HuH-7.5 (cell line): ENCODE measurements at regions not wholly inside any gene's neighbourhood (a gene's known extent, or its start where the extent isn't known, plus 50 kb on each side); places are given as distances from the start of the nearest gene placed in this dataset.

Source experiments
- DNase-seq: peaks from one replicate; pipeline ENCODE4 v3.0.0; 2011; ENCODE audit warnings: low spot score

- no peak for DNase-seq
Observed at GRCh38 chr16:73670836-73671820, 623.2 kb upstream of the ZFHX3 start.

- DNase-seq, result no peak
Observed at GRCh38 chr16:73669535-73670274, 621.8 kb upstream of the ZFHX3 start.

GRCh38 chr16:73663720-73664119 is 615.8 kb upstream of the ZFHX3 start:
- no peak for DNase-seq

GRCh38 chr16:73636196-73636595 is 588.3 kb upstream of the ZFHX3 start:
- no peak for DNase-seq

GRCh38 chr16:73629011-73629410 is 581.1 kb upstream of the ZFHX3 start:
- DNase-seq, result no peak

GRCh38 chr16:73617738-73618137 is 569.8 kb upstream of the ZFHX3 start:
- DNase-seq, result no peak

- no peak for DNase-seq
Observed at GRCh38 chr16:73616770-73617169, 568.8 kb upstream of the ZFHX3 start.

- DNase-seq, result no peak
Observed at GRCh38 chr16:73616166-73616753, 568.3 kb upstream of the ZFHX3 start.

GRCh38 chr16:73615071-73615940 is 567.4 kb upstream of the ZFHX3 start:
- DNase-seq, result no peak

GRCh38 chr16:73614131-73614530 is 566.2 kb upstream of the ZFHX3 start:
- DNase-seq, result no peak

GRCh38 chr16:73610605-73611156 is 562.8 kb upstream of the ZFHX3 start:
- no peak for DNase-seq

- DNase-seq, result no peak
Observed at GRCh38 chr16:73610160-73610559, 562.2 kb upstream of the ZFHX3 start.

GRCh38 chr16:73608911-73609310 is 561.0 kb upstream of the ZFHX3 start:
- no peak for DNase-seq

- DNase-seq, result no peak
Observed at GRCh38 chr16:73605309-73605708, 557.4 kb upstream of the ZFHX3 start.

- DNase-seq, result no peak
Observed at GRCh38 chr16:73601911-73602310, 554.0 kb upstream of the ZFHX3 start.

GRCh38 chr16:73599870-73600269 is 551.9 kb upstream of the ZFHX3 start:
- DNase-seq, result no peak

- no peak for DNase-seq
Observed at GRCh38 chr16:73599351-73599750, 551.4 kb upstream of the ZFHX3 start.

- no peak for DNase-seq
Observed at GRCh38 chr16:73584157-73584556, 536.2 kb upstream of the ZFHX3 start.

- no peak for DNase-seq
Observed at GRCh38 chr16:73572135-73572828, 524.4 kb upstream of the ZFHX3 start.

GRCh38 chr16:73569266-73569980 is 521.5 kb upstream of the ZFHX3 start:
- no peak for DNase-seq
